ENCODE measurements at regions not wholly inside any gene's neighbourhood (a gene's known extent, or its start where the extent isn't known, plus 50 kb on each side); places are given as distances from the start of the nearest gene placed in this dataset.
A peak's percentile ranks its signal among the peaks of the same experiment; 100 is the strongest.
"Not testable (repeated sequence)": the region's sequence is repeated elsewhere in the genome, so short reads cannot be mapped to it uniquely, and the experiment has no call there.

- no peak for DNase-seq
Measured at GRCh38 chr6:131336596-131336995, 201.3 kb downstream of the AKAP7 start.

GRCh38 chr6:131346896-131347295 lies 211.6 kb downstream of the AKAP7 start:
- not testable (repeated sequence) for DNase-seq

- no peak for DNase-seq
Measured at GRCh38 chr6:131348572-131348971, 213.3 kb downstream of the AKAP7 start.

- DNase-seq, result no peak
Measured at GRCh38 chr6:131349199-131349598, 213.9 kb downstream of the AKAP7 start.

- no peak for DNase-seq
Measured at GRCh38 chr6:131353106-131353505, 217.8 kb downstream of the AKAP7 start.

- DNase-seq, result no peak
Measured at GRCh38 chr6:131353876-131354275, 218.6 kb downstream of the AKAP7 start.

GRCh38 chr6:131354356-131354755 lies 218.7 kb upstream of the ARG1 start:
- DNase-seq, result no peak

- DNase-seq, result no peak
Measured at GRCh38 chr6:131356161-131356560, 216.9 kb upstream of the ARG1 start.

- DNase-seq, result no peak
Measured at GRCh38 chr6:131357501-131357900, 215.5 kb upstream of the ARG1 start.

GRCh38 chr6:131362070-131362469 lies 211.0 kb upstream of the ARG1 start:
- DNase-seq, result no peak

- no peak for DNase-seq
Measured at GRCh38 chr6:131362696-131363095, 210.3 kb upstream of the ARG1 start.

- no peak for DNase-seq
Measured at GRCh38 chr6:131363947-131364834, 208.8 kb upstream of the ARG1 start.

GRCh38 chr6:131366223-131366622 lies 206.8 kb upstream of the ARG1 start:
- DNase-seq, result no peak

- no peak for DNase-seq
Measured at GRCh38 chr6:131367206-131367873, 205.7 kb upstream of the ARG1 start.

- peak; percentile 18 for DNase-seq
Measured at GRCh38 chr6:131368198-131368911, 204.7 kb upstream of the ARG1 start.

GRCh38 chr6:131372535-131372934 lies 200.5 kb upstream of the ARG1 start:
- DNase-seq, result no peak

GRCh38 chr6:131377112-131377705 lies 195.8 kb upstream of the ARG1 start:
- DNase-seq, result no peak

GRCh38 chr6:131378874-131379273 lies 194.2 kb upstream of the ARG1 start:
- no peak for DNase-seq

GRCh38 chr6:131379948-131380347 lies 193.1 kb upstream of the ARG1 start:
- peak; percentile 74 for DNase-seq

GRCh38 chr6:131381052-131381708 lies 191.8 kb upstream of the ARG1 start:
- no peak for DNase-seq

- no peak for DNase-seq
Measured at GRCh38 chr6:131381709-131382093, 191.3 kb upstream of the ARG1 start.

GRCh38 chr6:131382631-131383030 lies 190.4 kb upstream of the ARG1 start:
- DNase-seq, result no peak
